ENCODE measurements at regions not wholly inside any gene's neighbourhood (a gene's known extent, or its start where the extent isn't known, plus 50 kb on each side); places are given as distances from the start of the nearest gene placed in this dataset.

- ATAC-seq (ENCODE audit: poor library complexity), result no peak
- TF ChIP-seq CTCF (IDR thresholded peaks at IDR 0.05), result no peak
These were observed 794.7 kb downstream of the RAB28 start for GRCh38 chr4:12689457-12689856.

GRCh38 chr4:12679217-12679616, 804.9 kb downstream of the RAB28 start:
- H3K36me3 Mint-ChIP-seq (ENCODE audit: low read depth), result no peaks in the 10 kb centered on the region
- H3K27ac Mint-ChIP-seq, result no peak overlapping the region
- H3K4me1 Mint-ChIP-seq (ENCODE audit: low read depth), result no peaks in the 10 kb centered on the region
- H3K9me3 Mint-ChIP-seq, result peaks cover 11% of the 10 kb centered on the region
- H3K4me3 Mint-ChIP-seq, result no peak overlapping the region
- H3K36me3 ChIP-seq (ENCODE audit: insufficient read depth, low read length), result no peaks in the 10 kb centered on the region
- no peak overlapping the region for H3K27ac ChIP-seq (ENCODE audit: low read depth in 1 of 2, low read length in 2 of 2)
- H3K27me3 Mint-ChIP-seq, result peaks cover 6% of the 10 kb centered on the region
- intact Hi-C loops (cut with DNase I, micrococcal nuclease), result no loop called here
- H3K9me3 ChIP-seq (ENCODE audit: control insufficient read depth in 1 of 2, insufficient read depth in 1 of 2, low read length in 2 of 2), result peaks cover 0 to 7% of the 10 kb centered on the region in 2 experiments
- no peaks in the 10 kb centered on the region for H3K4me1 ChIP-seq (ENCODE audit: insufficient read depth, low read length)
- POLR2A ChIA-PET, result no interaction called here
- CTCF ChIA-PET, result no interaction called here
- no peak for DNase-seq
- H3K4me3 ChIP-seq (ENCODE audit: low read length), result no peak overlapping the region
- ATAC-seq (ENCODE audit: poor library complexity), result no peak
- H3K27me3 ChIP-seq (ENCODE audit: control insufficient read depth in 1 of 2, insufficient read depth in 2 of 2, low read length in 2 of 2), result no peaks in the 10 kb centered on the region
- TF ChIP-seq CTCF (IDR thresholded peaks at IDR 0.05), result no peak

More at GRCh38 chr4:12689457-12689856, 794.7 kb downstream of the RAB28 start:
- Mint-ChIP-seq H3K36me3 (ENCODE audit: low read depth) (no peaks in the 10 kb centered on the region), H3K4me1 (ENCODE audit: low read depth) (no peaks in the 10 kb centered on the region), H3K9me3 (no peaks in the 10 kb centered on the region), H3K27me3 (no peaks in the 10 kb centered on the region), H3K27ac (no peak overlapping the region), H3K4me3 (no peak overlapping the region)
- DNase-seq, result no peak
- Histone ChIP-seq H3K4me1 (ENCODE audit: insufficient read depth, low read length) (no peaks in the 10 kb centered on the region), H3K36me3 (ENCODE audit: insufficient read depth, low read length) (no peaks in the 10 kb centered on the region), H3K4me3 (ENCODE audit: low read length) (no peak overlapping the region), H3K27me3 (ENCODE audit: control insufficient read depth in 1 of 2, insufficient read depth in 2 of 2, low read length in 2 of 2) (no peaks in the 10 kb centered on the region), H3K27ac (ENCODE audit: low read depth in 1 of 2, low read length in 2 of 2) (no peak overlapping the region), H3K9me3 (ENCODE audit: control insufficient read depth in 1 of 2, insufficient read depth in 1 of 2, low read length in 2 of 2) (no peaks in the 10 kb centered on the region)
- CTCF ChIA-PET, result no interaction called here
- POLR2A ChIA-PET, result no interaction called here
- intact Hi-C loops (cut with DNase I, micrococcal nuclease), result no loop called here

GRCh38 chr4:12674184-12674583, 810.0 kb downstream of the RAB28 start:
- H3K4me3 ChIP-seq (ENCODE audit: low read length), result no peak overlapping the region
- DNase-seq (no peak), ATAC-seq (ENCODE audit: poor library complexity) (no peak)
- peaks cover 3% of the 10 kb centered on the region for H3K27me3 Mint-ChIP-seq
- no peak overlapping the region for H3K4me3 Mint-ChIP-seq
- H3K36me3 ChIP-seq (ENCODE audit: insufficient read depth, low read length), result no peaks in the 10 kb centered on the region
- POLR2A ChIA-PET, result interaction anchor here (1.0 kb wide), 1 partner anchor 9 kb away, joined by 3 read pairs; no protein-coding TSS in a partner anchor
- H3K27ac ChIP-seq (ENCODE audit: low read depth in 1 of 2, low read length in 2 of 2), result no peak overlapping the region
- H3K4me1 ChIP-seq (ENCODE audit: insufficient read depth, low read length), result no peaks in the 10 kb centered on the region
- H3K4me1 Mint-ChIP-seq (ENCODE audit: low read depth), result no peaks in the 10 kb centered on the region
- intact Hi-C loops (cut with DNase I, micrococcal nuclease), result no loop called here
- no peaks in the 10 kb centered on the region for H3K27me3 ChIP-seq (ENCODE audit: control insufficient read depth in 1 of 2, insufficient read depth in 2 of 2, low read length in 2 of 2)
- no peak for TF ChIP-seq CTCF (IDR thresholded peaks at IDR 0.05)
- H3K36me3 Mint-ChIP-seq (ENCODE audit: low read depth), result no peaks in the 10 kb centered on the region
- H3K27ac Mint-ChIP-seq, result no peak overlapping the region
- peaks cover 0 to 7% of the 10 kb centered on the region in 2 experiments for H3K9me3 ChIP-seq (ENCODE audit: control insufficient read depth in 1 of 2, insufficient read depth in 1 of 2, low read length in 2 of 2)
- peaks cover 17% of the 10 kb centered on the region for H3K9me3 Mint-ChIP-seq
- CTCF ChIA-PET, result no interaction called here
